ENCODE measurements at regions not wholly inside any gene's neighbourhood (a gene's known extent, or its start where the extent isn't known, plus 50 kb on each side); places are given as distances from the start of the nearest gene placed in this dataset.

GRCh38 chr7:153537271-153537670, 514.9 kb upstream of the DPP6 start:
- no peak for DNase-seq (ENCODE audit: low spot score)
- H4K20me1 ChIP-seq (ENCODE audit: low read depth) = no peaks in the 10 kb centered on the region
- TF ChIP-seq, protein P1, sequence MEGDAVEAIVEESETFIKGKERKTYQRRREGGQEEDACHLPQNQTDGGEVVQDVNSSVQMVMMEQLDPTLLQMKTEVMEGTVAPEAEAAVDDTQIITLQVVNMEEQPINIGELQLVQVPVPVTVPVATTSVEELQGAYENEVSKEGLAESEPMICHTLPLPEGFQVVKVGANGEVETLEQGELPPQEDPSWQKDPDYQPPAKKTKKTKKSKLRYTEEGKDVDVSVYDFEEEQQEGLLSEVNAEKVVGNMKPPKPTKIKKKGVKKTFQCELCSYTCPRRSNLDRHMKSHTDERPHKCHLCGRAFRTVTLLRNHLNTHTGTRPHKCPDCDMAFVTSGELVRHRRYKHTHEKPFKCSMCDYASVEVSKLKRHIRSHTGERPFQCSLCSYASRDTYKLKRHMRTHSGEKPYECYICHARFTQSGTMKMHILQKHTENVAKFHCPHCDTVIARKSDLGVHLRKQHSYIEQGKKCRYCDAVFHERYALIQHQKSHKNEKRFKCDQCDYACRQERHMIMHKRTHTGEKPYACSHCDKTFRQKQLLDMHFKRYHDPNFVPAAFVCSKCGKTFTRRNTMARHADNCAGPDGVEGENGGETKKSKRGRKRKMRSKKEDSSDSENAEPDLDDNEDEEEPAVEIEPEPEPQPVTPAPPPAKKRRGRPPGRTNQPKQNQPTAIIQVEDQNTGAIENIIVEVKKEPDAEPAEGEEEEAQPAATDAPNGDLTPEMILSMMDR (IDR thresholded peaks at IDR 0.05) = no peak
- TF ChIP-seq EZH2phosphoT487 (IDR thresholded peaks at IDR 0.05) = no peak
- H3K4me2 ChIP-seq = no peak overlapping the region
- H3K27me3 Mint-ChIP-seq (ENCODE audit: insufficient read depth, low read depth) = no peaks in the 10 kb centered on the region
- H3K4me3 ChIP-seq = no peak overlapping the region
- H3K9ac ChIP-seq = no peak overlapping the region
- H3K27me3 ChIP-seq = no peaks in the 10 kb centered on the region
- H3K9me3 Mint-ChIP-seq = peaks cover 43% of the 10 kb centered on the region
- no peaks in the 10 kb centered on the region for H3K36me3 ChIP-seq
- no peak overlapping the region for H3K4me3 Mint-ChIP-seq
- no peak overlapping the region for H3K27ac Mint-ChIP-seq
- H3K4me1 ChIP-seq = no peaks in the 10 kb centered on the region
- H3K36me3 Mint-ChIP-seq = no peaks in the 10 kb centered on the region
- no peaks in the 10 kb centered on the region for H3K79me2 ChIP-seq (ENCODE audit: low read depth)
- peaks cover 6% of the 10 kb centered on the region for H3K9me3 ChIP-seq (ENCODE audit: low read depth)
- H2AFZ ChIP-seq (replicated peaks) = no peak overlapping the region
- no peaks in the 10 kb centered on the region for H3F3A ChIP-seq (ENCODE audit: low read depth)
- H3K27ac ChIP-seq = no peak overlapping the region
- H3K4me1 Mint-ChIP-seq = no peaks in the 10 kb centered on the region

DNA sequence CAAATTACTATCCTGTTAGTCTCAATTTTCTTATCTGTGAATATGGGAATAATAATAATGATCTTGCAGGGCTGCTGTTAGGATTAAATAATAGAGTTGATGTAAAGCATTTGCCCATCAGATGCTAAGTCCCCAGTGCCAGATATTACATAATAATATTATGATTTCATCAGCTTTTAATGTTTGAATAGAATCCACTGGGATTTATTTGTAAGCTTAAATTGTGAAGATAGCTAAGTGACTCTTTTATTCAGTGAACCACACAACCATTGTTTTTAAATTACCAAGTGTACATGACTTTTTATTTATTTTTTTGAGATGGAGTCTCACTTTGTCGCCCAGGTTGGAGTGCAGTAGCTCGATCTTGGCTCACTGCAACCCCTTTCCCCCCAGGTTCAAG, 510.3 kb upstream of the DPP6 start:
- no peaks in the 10 kb centered on the region for H3F3A ChIP-seq (ENCODE audit: low read depth)
- H3K36me3 ChIP-seq = no peaks in the 10 kb centered on the region
- H3K27ac ChIP-seq = no peak overlapping the region
- no peak overlapping the region for H2AFZ ChIP-seq (replicated peaks)
- no peaks in the 10 kb centered on the region for H3K4me1 ChIP-seq
- H3K9me3 ChIP-seq (ENCODE audit: low read depth) = peaks cover 6% of the 10 kb centered on the region
- Mint-ChIP-seq H3K4me3 (no peak overlapping the region), H3K27me3 (ENCODE audit: insufficient read depth, low read depth) (peaks cover 3% of the 10 kb centered on the region), H3K36me3 (no peaks in the 10 kb centered on the region), H3K27ac (no peak overlapping the region), H3K4me1 (no peaks in the 10 kb centered on the region), H3K9me3 (peaks cover 34% of the 10 kb centered on the region)
- TF ChIP-seq EZH2phosphoT487 (IDR thresholded peaks at IDR 0.05) = no peak
- no peak for TF ChIP-seq EZH2 (IDR thresholded peaks at IDR 0.05)
- TF ChIP-seq, protein P1 (IDR thresholded peaks at IDR 0.05) = no peak
- no peaks in the 10 kb centered on the region for H3K79me2 ChIP-seq (ENCODE audit: low read depth)
- no peak for DNase-seq (ENCODE audit: low spot score)
- H3K4me3 ChIP-seq = no peak overlapping the region
- no peak overlapping the region for H3K4me2 ChIP-seq
- no peaks in the 10 kb centered on the region for H3K27me3 ChIP-seq
- H4K20me1 ChIP-seq (ENCODE audit: low read depth) = no peaks in the 10 kb centered on the region
- no peak overlapping the region for H3K9ac ChIP-seq

DNA sequence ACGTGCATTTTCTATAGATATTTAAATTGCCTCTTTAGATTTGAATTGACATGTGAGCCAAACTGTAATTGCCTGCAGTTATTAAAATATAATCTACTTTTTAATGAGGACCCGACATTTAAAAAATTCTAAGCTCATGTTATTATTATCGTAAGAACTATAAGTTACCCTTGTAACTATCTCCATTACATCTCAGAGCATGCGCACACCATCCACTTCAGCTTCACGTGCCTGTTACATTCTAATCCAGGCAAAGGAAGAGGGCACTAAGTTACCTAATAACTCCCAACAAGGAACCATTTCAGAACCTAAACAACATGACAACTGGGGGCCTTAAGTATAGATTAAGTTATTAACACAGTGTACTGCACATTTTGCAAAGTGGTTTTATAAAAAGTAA, 509.0 kb upstream of the DPP6 start:
- Histone ChIP-seq H3F3A (ENCODE audit: low read depth) (no peaks in the 10 kb centered on the region), H3K27me3 (no peaks in the 10 kb centered on the region), H3K4me2 (no peak overlapping the region), H3K4me1 (no peaks in the 10 kb centered on the region), H3K9ac (no peak overlapping the region), H3K27ac (no peak overlapping the region), H2AFZ (replicated peaks) (no peak overlapping the region), H4K20me1 (ENCODE audit: low read depth) (no peaks in the 10 kb centered on the region), H3K9me3 (ENCODE audit: low read depth) (peaks cover 12% of the 10 kb centered on the region), H3K4me3 (no peak overlapping the region), H3K36me3 (no peaks in the 10 kb centered on the region), H3K79me2 (ENCODE audit: low read depth) (no peaks in the 10 kb centered on the region)
- no peaks in the 10 kb centered on the region for H3K4me1 Mint-ChIP-seq
- peaks cover 3% of the 10 kb centered on the region for H3K27me3 Mint-ChIP-seq (ENCODE audit: insufficient read depth, low read depth)
- no peak overlapping the region for H3K4me3 Mint-ChIP-seq
- H3K27ac Mint-ChIP-seq = no peak overlapping the region
- TF ChIP-seq EZH2phosphoT487 (IDR thresholded peaks at IDR 0.05) (no peak), EZH2 (IDR thresholded peaks at IDR 0.05) (no peak)
- TF ChIP-seq, protein P1 (IDR thresholded peaks at IDR 0.05) = no peak
- DNase-seq (ENCODE audit: low spot score) = no peak
- peaks cover 25% of the 10 kb centered on the region for H3K9me3 Mint-ChIP-seq
- H3K36me3 Mint-ChIP-seq = no peaks in the 10 kb centered on the region

- DNase-seq (ENCODE audit: low spot score) = no peak
- Mint-ChIP-seq H3K4me1 (no peaks in the 10 kb centered on the region), H3K27me3 (ENCODE audit: insufficient read depth, low read depth) (no peaks in the 10 kb centered on the region), H3K4me3 (no peak overlapping the region), H3K27ac (no peak overlapping the region), H3K9me3 (peaks cover 16% of the 10 kb centered on the region), H3K36me3 (no peaks in the 10 kb centered on the region)
- peaks cover 8% of the 10 kb centered on the region for H3K9me3 ChIP-seq (ENCODE audit: low read depth)
- H4K20me1 ChIP-seq (ENCODE audit: low read depth) = no peaks in the 10 kb centered on the region
- no peaks in the 10 kb centered on the region for H3K4me1 ChIP-seq
- H3K79me2 ChIP-seq (ENCODE audit: low read depth) = no peaks in the 10 kb centered on the region
- H3K4me2 ChIP-seq = no peak overlapping the region
- H3K27ac ChIP-seq = no peak overlapping the region
- no peak overlapping the region for H2AFZ ChIP-seq (replicated peaks)
- no peak overlapping the region for H3K9ac ChIP-seq
- TF ChIP-seq EZH2phosphoT487 (IDR thresholded peaks at IDR 0.05) = no peak
- TF ChIP-seq, protein P1 (IDR thresholded peaks at IDR 0.05) = no peak
- no peak for TF ChIP-seq EZH2 (IDR thresholded peaks at IDR 0.05)
- H3K4me3 ChIP-seq = no peak overlapping the region
- H3K27me3 ChIP-seq = no peaks in the 10 kb centered on the region
- no peaks in the 10 kb centered on the region for H3K36me3 ChIP-seq
- H3F3A ChIP-seq (ENCODE audit: low read depth) = no peaks in the 10 kb centered on the region
Measured at GRCh38 chr7:153550173-153550572, 502.0 kb upstream of the DPP6 start.

Data from neural progenitor cell (in vitro differentiated cells).